DMS153 treated with DMSO at 0.1 percent for 48 hours (cell line): ENCODE measurements at regions not wholly inside any gene's neighbourhood (a gene's known extent, or its start where the extent isn't known, plus 50 kb on each side); places are given as distances from the start of the nearest gene placed in this dataset.
"Not testable (repeated sequence)": the region's sequence is repeated elsewhere in the genome, so short reads cannot be mapped to it uniquely, and the experiment has no call there.

Source experiments
- DNase-seq: peaks from one replicate; lab custom pipeline; 2025; ENCODE audit not compliant: unreplicated experiment; lab: John Stamatoyannopoulos, UW

GRCh38 chr15:66864086-66864830 is 162.2 kb downstream of the SMAD6 start:
- DNase-seq = no peak

- DNase-seq = no peak
Measured at GRCh38 chr15:66864871-66865281, 162.8 kb downstream of the SMAD6 start.

GRCh38 chr15:66865622-66866611 is 163.9 kb downstream of the SMAD6 start:
- DNase-seq = no peak

- no peak for DNase-seq
Measured at GRCh38 chr15:66866656-66867055, 164.6 kb downstream of the SMAD6 start.

GRCh38 chr15:66868918-66869317 is 166.9 kb downstream of the SMAD6 start:
- no peak for DNase-seq

GRCh38 chr15:66870880-66871388 is 168.9 kb downstream of the SMAD6 start:
- DNase-seq = no peak

GRCh38 chr15:66872405-66872804 is 170.4 kb downstream of the SMAD6 start:
- DNase-seq = no peak

GRCh38 chr15:66873331-66873730 is 171.3 kb downstream of the SMAD6 start:
- DNase-seq = not testable (repeated sequence)

- no peak for DNase-seq
Measured at GRCh38 chr15:66873856-66874255, 171.8 kb downstream of the SMAD6 start.

GRCh38 chr15:66875588-66876420 is 173.8 kb downstream of the SMAD6 start:
- no peak for DNase-seq

GRCh38 chr15:66876421-66876730 is 174.3 kb downstream of the SMAD6 start:
- no peak for DNase-seq

- DNase-seq = no peak
Measured at GRCh38 chr15:66876731-66877476, 174.9 kb downstream of the SMAD6 start.

GRCh38 chr15:66877477-66878271 is 175.6 kb downstream of the SMAD6 start:
- no peak for DNase-seq

GRCh38 chr15:66878761-66879160 is 176.7 kb downstream of the SMAD6 start:
- DNase-seq = no peak

GRCh38 chr15:66879531-66880368 is 177.7 kb downstream of the SMAD6 start:
- no peak for DNase-seq

- no peak for DNase-seq
Measured at GRCh38 chr15:66880380-66881155, 178.5 kb downstream of the SMAD6 start.

GRCh38 chr15:66881173-66881905 is 179.3 kb downstream of the SMAD6 start:
- no peak for DNase-seq
